Brain microvascular endothelial cell (primary cell): ENCODE measurements at regions not wholly inside any gene's neighbourhood (a gene's known extent, or its start where the extent isn't known, plus 50 kb on each side); places are given as distances from the start of the nearest gene placed in this dataset.

Source experiments
- DNase-seq: peaks from one replicate; pipeline ENCODE4 v3.0.0-alpha.2; 2020
- H3K27ac ChIP-seq: fragments of 250-450 bp; sonication (Bioruptor Pico); 2 replicates; pipeline ENCODE4 v1.5.1; 2020; ENCODE audit warnings: mild to moderate bottlenecking, moderate library complexity
- H3K27me3 ChIP-seq: fragments of 250-450 bp; sonication (Bioruptor Pico); replicated peaks from 2 replicates; pipeline ENCODE4 v1.5.1; 2020; ENCODE audit warnings: mild to moderate bottlenecking
- H3K36me3 ChIP-seq: fragments of 250-450 bp; sonication (Bioruptor Pico); replicated peaks from 2 replicates; pipeline ENCODE4 v1.5.1; 2020; ENCODE audit warnings: mild to moderate bottlenecking
- H3K4me3 ChIP-seq: 2 replicates; pipeline ENCODE4 v1.5.1; 2011; ENCODE audit warnings: low read depth, mild to moderate bottlenecking, control low read depth, low read length, moderate library complexity
- in situ Hi-C: cut with HindIII; loops from 2 replicates; pipeline ENCODE4 v1.10.0; 2017; ENCODE audit warnings: low sequenced_read_pairs, low pct_ligation_motif_present
- TF ChIP-seq, protein P1 (sequence below): IDR thresholded peaks from 2 replicates; pipeline ENCODE4 v1.5.1; 2011; ENCODE audit warnings: low read depth, mild to moderate bottlenecking, moderate library complexity, low read length, control low read depth, inconsistent platforms; ENCODE audit errors: missing control alignments

DNA sequence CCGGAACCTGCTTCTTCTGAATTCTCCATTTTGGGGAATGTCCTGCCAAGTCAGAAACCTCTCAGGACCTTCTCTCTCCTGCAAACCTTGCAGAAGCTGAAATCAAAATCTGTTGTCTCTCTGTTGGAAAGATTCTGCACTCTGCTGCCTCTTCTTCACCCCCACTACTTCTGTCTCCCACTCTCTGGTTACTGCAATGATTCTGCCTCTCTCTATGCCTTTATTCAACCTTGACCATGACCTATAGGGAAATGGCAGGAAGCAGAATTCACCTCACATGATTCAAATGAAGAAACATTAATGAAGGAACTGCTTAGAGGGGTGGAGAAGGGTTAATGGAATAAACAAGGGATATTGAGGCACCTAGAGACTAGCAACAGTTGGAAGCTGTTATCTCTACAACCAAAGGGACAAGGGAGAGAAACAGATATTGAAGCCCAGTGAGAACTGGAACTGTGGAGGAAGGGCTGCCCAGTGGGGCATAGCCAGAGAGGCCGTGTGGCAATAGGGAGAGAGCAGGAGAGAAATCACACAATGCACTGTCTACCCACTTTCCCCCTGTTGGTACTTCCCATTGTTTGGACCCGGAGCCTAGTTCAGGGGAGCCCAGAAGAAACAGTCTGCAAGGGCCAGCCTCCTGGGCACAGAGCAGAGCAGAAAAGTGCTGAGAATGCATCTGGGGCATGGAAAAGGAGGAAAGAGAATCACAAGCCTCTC, 76.1 kb upstream of the JUN start:
- in situ Hi-C loops: no loop called here
- Histone ChIP-seq H3K4me3 (no peak overlapping the region), H3K36me3 (no peaks in the 10 kb centered on the region), H3K27me3 (no peaks in the 10 kb centered on the region), H3K27ac (no peak overlapping the region)
- no peak for DNase-seq
- TF ChIP-seq, protein P1, sequence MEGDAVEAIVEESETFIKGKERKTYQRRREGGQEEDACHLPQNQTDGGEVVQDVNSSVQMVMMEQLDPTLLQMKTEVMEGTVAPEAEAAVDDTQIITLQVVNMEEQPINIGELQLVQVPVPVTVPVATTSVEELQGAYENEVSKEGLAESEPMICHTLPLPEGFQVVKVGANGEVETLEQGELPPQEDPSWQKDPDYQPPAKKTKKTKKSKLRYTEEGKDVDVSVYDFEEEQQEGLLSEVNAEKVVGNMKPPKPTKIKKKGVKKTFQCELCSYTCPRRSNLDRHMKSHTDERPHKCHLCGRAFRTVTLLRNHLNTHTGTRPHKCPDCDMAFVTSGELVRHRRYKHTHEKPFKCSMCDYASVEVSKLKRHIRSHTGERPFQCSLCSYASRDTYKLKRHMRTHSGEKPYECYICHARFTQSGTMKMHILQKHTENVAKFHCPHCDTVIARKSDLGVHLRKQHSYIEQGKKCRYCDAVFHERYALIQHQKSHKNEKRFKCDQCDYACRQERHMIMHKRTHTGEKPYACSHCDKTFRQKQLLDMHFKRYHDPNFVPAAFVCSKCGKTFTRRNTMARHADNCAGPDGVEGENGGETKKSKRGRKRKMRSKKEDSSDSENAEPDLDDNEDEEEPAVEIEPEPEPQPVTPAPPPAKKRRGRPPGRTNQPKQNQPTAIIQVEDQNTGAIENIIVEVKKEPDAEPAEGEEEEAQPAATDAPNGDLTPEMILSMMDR: no peak

DNA sequence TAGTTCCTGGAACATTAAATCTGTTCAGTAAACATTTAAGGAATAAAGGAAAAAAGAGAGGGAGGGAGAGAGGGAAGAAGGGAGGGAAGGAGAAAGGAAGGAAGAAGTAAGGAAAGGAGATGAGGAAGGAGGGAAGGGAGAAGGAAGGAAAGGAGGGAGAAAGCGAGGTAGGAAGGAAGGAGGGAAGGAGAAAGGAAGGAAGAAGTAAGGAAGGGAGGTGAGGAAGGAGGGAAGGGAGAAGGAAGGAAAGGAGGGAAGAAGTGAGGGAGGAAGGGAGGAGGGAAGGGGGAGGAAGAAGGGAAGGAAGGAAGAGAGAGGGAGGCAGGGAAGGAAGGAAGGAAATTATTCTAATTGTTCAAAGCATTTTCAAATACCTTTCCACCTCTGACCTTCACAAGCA, 77.2 kb upstream of the JUN start:
- in situ Hi-C loops: no loop called here
- Histone ChIP-seq H3K4me3 (no peak overlapping the region), H3K36me3 (no peaks in the 10 kb centered on the region), H3K27me3 (no peaks in the 10 kb centered on the region), H3K27ac (no peak overlapping the region)
- no peak for DNase-seq
- TF ChIP-seq, protein P1: no peak

DNA sequence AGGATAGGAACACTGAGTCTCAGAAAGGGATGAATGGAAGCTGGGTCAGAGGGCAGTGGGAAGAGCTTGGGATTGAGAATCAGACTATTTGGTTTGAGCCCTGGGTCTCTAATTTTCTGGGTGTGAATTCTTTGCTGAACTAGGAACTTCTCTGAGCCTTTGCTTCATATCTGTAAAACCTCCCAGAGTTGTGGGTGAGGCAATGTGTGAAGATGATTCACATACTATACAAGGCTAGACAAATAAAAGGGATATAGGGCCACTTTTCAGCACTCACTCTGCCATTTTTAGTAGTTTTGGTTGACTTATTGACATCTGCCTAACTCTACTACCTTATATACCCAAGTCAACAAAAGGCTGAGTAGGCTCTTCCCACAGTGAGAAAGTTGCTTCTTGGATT, 77.7 kb upstream of the JUN start:
- H3K27me3 ChIP-seq: no peaks in the 10 kb centered on the region
- TF ChIP-seq, protein P1: no peak
- H3K27ac ChIP-seq: no peak overlapping the region
- H3K36me3 ChIP-seq: no peaks in the 10 kb centered on the region
- peak; percentile 56 for DNase-seq
- in situ Hi-C loops: no loop called here
- H3K4me3 ChIP-seq: no peak overlapping the region

DNA sequence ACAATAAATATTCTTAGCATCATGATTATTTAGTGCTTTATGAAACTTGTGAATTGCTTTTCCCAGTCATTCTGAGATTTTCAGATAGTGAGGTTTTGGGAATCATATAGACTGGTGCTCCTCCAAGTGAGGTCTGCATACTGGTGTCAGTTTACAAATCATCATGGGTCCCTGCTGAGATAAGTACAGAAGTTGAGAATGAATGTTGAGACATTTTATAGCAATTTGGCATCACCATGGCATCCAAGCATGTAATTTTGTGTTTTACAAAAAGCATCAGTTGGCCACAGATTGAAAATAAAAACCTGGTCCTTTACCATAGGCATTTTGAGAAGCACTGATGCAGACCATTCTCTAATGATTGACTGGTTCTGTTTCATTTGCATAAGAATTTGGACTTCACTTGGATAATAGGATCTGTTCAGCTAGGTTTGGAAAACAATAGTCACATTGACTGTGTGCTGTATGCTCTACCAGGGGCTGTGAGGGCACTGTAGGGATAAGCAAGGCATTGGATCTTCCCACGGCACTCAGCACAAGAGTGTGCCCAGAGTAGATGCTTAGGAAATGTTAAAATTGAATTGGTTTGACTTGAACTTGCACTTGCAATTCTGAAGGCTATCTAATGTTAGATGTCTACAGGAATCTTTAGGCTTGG, 79.0 kb upstream of the JUN start:
- no peaks in the 10 kb centered on the region for H3K36me3 ChIP-seq
- H3K27me3 ChIP-seq: no peaks in the 10 kb centered on the region
- TF ChIP-seq, protein P1: no peak
- no peak for DNase-seq
- in situ Hi-C loops: no loop called here
- H3K27ac ChIP-seq: no peak overlapping the region
- no peak overlapping the region for H3K4me3 ChIP-seq

DNA sequence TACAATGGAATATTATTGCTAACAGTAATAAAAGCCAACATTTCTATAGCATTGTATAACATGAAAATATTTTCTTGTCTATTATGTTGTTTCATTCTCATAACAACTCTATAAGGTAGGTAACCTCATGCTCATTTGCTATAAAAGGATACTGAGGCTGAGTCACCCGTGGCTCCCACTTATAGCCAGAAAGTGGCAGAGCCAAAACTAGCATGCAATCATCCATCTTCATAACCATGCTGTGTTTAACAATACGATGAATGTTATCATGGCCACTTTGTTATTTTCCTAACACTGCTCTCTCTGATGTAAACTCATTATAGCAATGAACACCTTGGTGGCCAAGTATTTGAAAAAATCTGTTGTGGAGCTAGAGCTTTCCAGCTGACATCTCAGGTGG, 80.8 kb upstream of the JUN start:
- no peaks in the 10 kb centered on the region for H3K36me3 ChIP-seq
- H3K4me3 ChIP-seq: no peak overlapping the region
- in situ Hi-C loops: no loop called here
- no peaks in the 10 kb centered on the region for H3K27me3 ChIP-seq
- no peak overlapping the region for H3K27ac ChIP-seq
- TF ChIP-seq, protein P1: no peak
- no peak for DNase-seq
